ENCODE measurements at regions not wholly inside any gene's neighbourhood (a gene's known extent, or its start where the extent isn't known, plus 50 kb on each side); places are given as distances from the start of the nearest gene placed in this dataset.

- TF ChIP-seq ARID2 (IDR thresholded peaks at IDR 0.05) (no peak), ZNF217 (CRISPR knock-in tag; IDR thresholded peaks at IDR 0.05) (no peak), TBL1XR1 (IDR thresholded peaks at IDR 0.05; ENCODE audit: low read length in 2 of 2) (no peak), NCOR1 (IDR thresholded peaks at IDR 0.05) (no peak), TCF7L2 (IDR thresholded peaks at IDR 0.05; ENCODE audit: low read depth, low read length) (no peak), TCFL5 (CRISPR knock-in tag; conservative IDR thresholded peaks at IDR 0.05) (no peak)
These were observed 567.7 kb upstream of the SGCD start for GRCh38 chr5:155759252-155759651.
